Loucy (cell line): ENCODE measurements at regions not wholly inside any gene's neighbourhood (a gene's known extent, or its start where the extent isn't known, plus 50 kb on each side); places are given as distances from the start of the nearest gene placed in this dataset.
A peak's percentile ranks its signal among the peaks of the same experiment; 100 is the strongest.

ENCODE experiments used
- H2AFZ ChIP-seq: fragments of 200-600 bp; sonication (generic); 2 replicates; pipeline ENCODE4 v1.6.0; 2016; ENCODE audit warnings: antibody characterized with exemption, mild to moderate bottlenecking, low read length, moderate library complexity
- H3F3A ChIP-seq: fragments of 200-600 bp; 2 replicates; pipeline ENCODE4 v1.6.0; 2016; ENCODE audit warnings: antibody characterized with exemption, low read depth, mild to moderate bottlenecking
- H3K27me3 ChIP-seq: fragments of 200-600 bp; sonication (generic); 2 replicates; pipeline ENCODE4 v1.6.1; 2014; ENCODE audit warnings: low read length, mild to moderate bottlenecking; ENCODE audit not compliant: insufficient read depth, poor library complexity, severe bottlenecking
- H3K36me3 ChIP-seq: fragments of 200-600 bp; sonication (generic); 2 replicates; pipeline ENCODE4 v1.6.1; 2016; ENCODE audit warnings: low read length; ENCODE audit not compliant: insufficient read depth
- H3K4me1 ChIP-seq: fragments of 200-600 bp; sonication (generic); 2 replicates; pipeline ENCODE4 v1.5.1; 2014; ENCODE audit warnings: low read length, mild to moderate bottlenecking; ENCODE audit not compliant: insufficient read depth, poor library complexity, severe bottlenecking
- H3K4me2 ChIP-seq: fragments of 200-600 bp; sonication (generic); 2 replicates; pipeline ENCODE4 v1.6.0; 2014; ENCODE audit warnings: antibody characterized with exemption, low read length, low read depth, mild to moderate bottlenecking; ENCODE audit not compliant: poor library complexity, severe bottlenecking
- H3K4me3 ChIP-seq: fragments of 200-600 bp; sonication (generic); 2 replicates; pipeline ENCODE4 v1.5.1; 2014; ENCODE audit warnings: low read length, mild to moderate bottlenecking, mixed read lengths; ENCODE audit not compliant: poor library complexity, severe bottlenecking
- H3K79me2 ChIP-seq: fragments of 200-600 bp; sonication (generic); 2 replicates; pipeline ENCODE4 v1.6.1; 2014; ENCODE audit warnings: low read length; ENCODE audit not compliant: insufficient read depth
- H3K9ac ChIP-seq: fragments of 200-600 bp; sonication (generic); 2 replicates; pipeline ENCODE4 v1.6.0; 2014; ENCODE audit warnings: mild to moderate bottlenecking, low read depth, low read length, moderate library complexity; ENCODE audit not compliant: poor library complexity, severe bottlenecking
- H3K9me2 ChIP-seq: fragments of 200-600 bp; sonication (generic); replicated peaks from 2 replicates; pipeline ENCODE4 v1.6.1; 2016; ENCODE audit warnings: low read depth, low read length, mixed read lengths
- H3K9me3 ChIP-seq: fragments of 200-600 bp; sonication (generic); 2 replicates; pipeline ENCODE4 v1.6.1; 2014; ENCODE audit warnings: mild to moderate bottlenecking, antibody characterized with exemption, low read length, low read depth; ENCODE audit not compliant: insufficient read depth
- H4K20me1 ChIP-seq: fragments of 200-600 bp; sonication (generic); 2 replicates; pipeline ENCODE4 v1.6.0; 2014; ENCODE audit warnings: antibody characterized with exemption, low read length, mild to moderate bottlenecking; ENCODE audit not compliant: insufficient read depth, poor library complexity, severe bottlenecking
- EZH2phosphoT487 ChIP-seq: fragments of 200-600 bp; IDR thresholded peaks from 2 replicates; pipeline ENCODE4 v1.6.1; 2018; ENCODE audit warnings: antibody characterized with exemption, mild to moderate bottlenecking, moderate library complexity, borderline replicate concordance
- TF ChIP-seq, protein P1 (sequence below): fragments of 200-600 bp; sonication (generic); conservative IDR thresholded peaks from 2 replicates; pipeline ENCODE4 v1.5.1; 2014; ENCODE audit warnings: mild to moderate bottlenecking, antibody characterized with exemption, low read length

DNA sequence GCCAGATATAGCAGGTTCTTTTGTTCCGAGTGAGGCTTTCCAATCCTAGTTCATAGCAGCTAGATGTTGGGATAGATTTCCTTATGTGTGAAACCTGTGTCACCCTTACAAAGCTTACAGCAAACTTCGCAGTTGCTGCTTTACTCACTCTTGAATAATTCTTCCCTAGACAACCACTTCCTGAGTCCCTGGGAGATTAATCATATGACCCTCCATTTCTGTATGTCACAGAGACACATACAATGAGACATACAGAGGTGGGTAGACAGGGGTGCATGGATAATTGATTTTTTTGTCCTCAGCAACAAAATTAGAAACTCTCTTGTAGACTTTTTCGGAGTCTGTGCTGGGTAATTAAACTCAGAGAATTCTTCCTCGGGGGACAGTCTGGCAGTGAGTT is 163.2 kb downstream of the NSUN3 start:
- peak overlapping the region; percentile 32; the same call in 1 of the 2 replicates for H2AFZ ChIP-seq
- H4K20me1 ChIP-seq: no peaks in the 10 kb centered on the region
- no peak overlapping the region for H3K4me3 ChIP-seq
- H3K79me2 ChIP-seq: no peaks in the 10 kb centered on the region
- no peaks in the 10 kb centered on the region for H3K9me2 ChIP-seq
- H3K4me2 ChIP-seq: peak overlapping the region; percentile 7
- H3K36me3 ChIP-seq: no peaks in the 10 kb centered on the region
- H3K9ac ChIP-seq: no peak overlapping the region
- H3K9me3 ChIP-seq: peaks cover 7% of the 10 kb centered on the region; the same call in 1 of the 2 replicates
- H3K4me1 ChIP-seq: no peaks in the 10 kb centered on the region
- TF ChIP-seq, protein P1, sequence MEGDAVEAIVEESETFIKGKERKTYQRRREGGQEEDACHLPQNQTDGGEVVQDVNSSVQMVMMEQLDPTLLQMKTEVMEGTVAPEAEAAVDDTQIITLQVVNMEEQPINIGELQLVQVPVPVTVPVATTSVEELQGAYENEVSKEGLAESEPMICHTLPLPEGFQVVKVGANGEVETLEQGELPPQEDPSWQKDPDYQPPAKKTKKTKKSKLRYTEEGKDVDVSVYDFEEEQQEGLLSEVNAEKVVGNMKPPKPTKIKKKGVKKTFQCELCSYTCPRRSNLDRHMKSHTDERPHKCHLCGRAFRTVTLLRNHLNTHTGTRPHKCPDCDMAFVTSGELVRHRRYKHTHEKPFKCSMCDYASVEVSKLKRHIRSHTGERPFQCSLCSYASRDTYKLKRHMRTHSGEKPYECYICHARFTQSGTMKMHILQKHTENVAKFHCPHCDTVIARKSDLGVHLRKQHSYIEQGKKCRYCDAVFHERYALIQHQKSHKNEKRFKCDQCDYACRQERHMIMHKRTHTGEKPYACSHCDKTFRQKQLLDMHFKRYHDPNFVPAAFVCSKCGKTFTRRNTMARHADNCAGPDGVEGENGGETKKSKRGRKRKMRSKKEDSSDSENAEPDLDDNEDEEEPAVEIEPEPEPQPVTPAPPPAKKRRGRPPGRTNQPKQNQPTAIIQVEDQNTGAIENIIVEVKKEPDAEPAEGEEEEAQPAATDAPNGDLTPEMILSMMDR: no peak
- no peak for TF ChIP-seq EZH2phosphoT487
- H3K27me3 ChIP-seq: no peaks in the 10 kb centered on the region
- no peaks in the 10 kb centered on the region for H3F3A ChIP-seq

DNA sequence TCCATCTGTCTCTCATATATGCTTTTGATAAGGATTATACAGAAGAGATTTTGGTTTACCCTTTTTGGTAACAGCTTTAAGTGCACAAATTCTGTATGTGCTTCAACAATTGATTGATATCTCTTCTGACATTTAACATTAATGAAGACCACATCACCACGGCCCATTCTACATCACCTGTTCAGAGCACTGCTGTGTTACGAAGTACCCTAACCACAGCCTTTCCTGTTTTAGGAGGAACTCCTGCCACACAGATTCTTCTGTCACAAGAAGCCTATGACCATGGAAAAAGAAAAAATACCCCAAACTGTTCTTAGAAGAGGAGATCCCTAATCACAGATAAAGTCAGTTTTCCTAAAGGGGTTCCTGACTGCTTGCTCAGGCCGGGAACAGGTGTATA is 170.1 kb downstream of the NSUN3 start:
- Histone ChIP-seq H3K4me1 (no peaks in the 10 kb centered on the region), H3K4me3 (no peak overlapping the region), H4K20me1 (no peaks in the 10 kb centered on the region), H3K79me2 (no peaks in the 10 kb centered on the region), H3K9me3 (no peaks in the 10 kb centered on the region), H3F3A (no peaks in the 10 kb centered on the region), H2AFZ (no peak overlapping the region), H3K4me2 (no peak overlapping the region), H3K27me3 (no peaks in the 10 kb centered on the region), H3K36me3 (no peaks in the 10 kb centered on the region), H3K9ac (no peak overlapping the region), H3K9me2 (no peaks in the 10 kb centered on the region)
- TF ChIP-seq, protein P1: no peak
- no peak for TF ChIP-seq EZH2phosphoT487

DNA sequence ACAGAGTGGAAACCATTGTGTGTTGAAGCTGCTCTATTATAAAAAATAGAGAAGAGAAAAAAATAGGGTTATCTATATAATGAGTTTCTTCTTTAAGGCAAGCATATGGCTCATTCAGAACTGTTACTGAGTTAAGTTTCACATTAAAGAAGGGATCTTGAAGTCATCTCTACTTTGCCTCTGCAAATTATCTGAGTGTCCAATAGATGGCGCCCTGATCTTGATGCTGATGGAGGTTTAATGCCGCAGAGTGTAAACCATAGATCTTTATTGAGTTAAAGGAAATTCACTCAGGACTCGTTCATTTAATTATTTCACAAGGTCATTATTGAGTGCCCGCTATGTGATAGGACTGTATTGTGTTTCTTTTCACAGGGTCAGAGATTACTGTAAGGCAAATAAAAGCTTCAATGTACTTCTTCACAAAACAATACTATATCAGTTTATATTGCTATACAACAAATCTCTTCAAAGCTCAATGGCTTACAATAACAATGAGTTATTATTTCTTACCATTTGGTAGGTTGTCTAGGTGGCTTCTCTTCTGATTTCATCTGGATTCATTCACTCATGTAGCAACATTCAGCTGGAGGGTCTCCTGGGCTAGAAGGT is 171.4 kb downstream of the NSUN3 start:
- Histone ChIP-seq H3K79me2 (no peaks in the 10 kb centered on the region), H3K4me3 (no peak overlapping the region), H4K20me1 (no peaks in the 10 kb centered on the region), H3K27me3 (no peaks in the 10 kb centered on the region), H3K36me3 (no peaks in the 10 kb centered on the region), H3K9me2 (no peaks in the 10 kb centered on the region), H3K9ac (no peak overlapping the region), H2AFZ (no peak overlapping the region), H3F3A (no peaks in the 10 kb centered on the region), H3K4me2 (no peak overlapping the region), H3K4me1 (no peaks in the 10 kb centered on the region), H3K9me3 (no peaks in the 10 kb centered on the region)
- TF ChIP-seq EZH2phosphoT487: no peak
- TF ChIP-seq, protein P1: peak; percentile 86
